ENCODE measurements at regions not wholly inside any gene's neighbourhood (a gene's known extent, or its start where the extent isn't known, plus 50 kb on each side); places are given as distances from the start of the nearest gene placed in this dataset.

DNA sequence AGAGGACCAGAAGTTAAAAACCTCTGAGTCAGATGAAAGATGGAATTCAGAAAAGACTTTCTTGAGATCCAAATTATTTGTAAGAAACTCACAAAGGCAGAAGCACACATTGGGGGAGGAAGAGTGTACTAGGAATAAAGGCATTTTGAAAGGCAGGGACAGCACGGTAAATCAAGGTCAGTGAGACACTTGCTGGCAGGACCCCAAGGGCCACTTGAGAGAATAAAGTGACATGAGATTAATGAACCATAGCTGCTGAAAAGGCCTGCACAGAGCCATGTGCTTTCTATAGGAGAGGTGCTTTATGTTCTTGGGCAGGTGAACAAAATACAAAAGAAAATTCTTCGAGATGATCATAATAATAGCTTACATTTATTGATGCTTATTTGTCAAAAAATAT, 929.9 kb upstream of the MBL2 start:
- TF ChIP-seq TAF1 (IDR thresholded peaks at IDR 0.05; ENCODE audit: low read depth, low read length) = no peak
- no peak for TF ChIP-seq POLR2A (IDR thresholded peaks at IDR 0.05; ENCODE audit: low read depth, low read length)
- no peak for TF ChIP-seq POLR2AphosphoS5 (IDR thresholded peaks at IDR 0.05; ENCODE audit: low read depth, low read length)
